Endodermal cell (in vitro differentiated cells): ENCODE measurements at regions not wholly inside any gene's neighbourhood (a gene's known extent, or its start where the extent isn't known, plus 50 kb on each side); places are given as distances from the start of the nearest gene placed in this dataset.

ENCODE experiments used
- DNase-seq: peaks from one replicate; pipeline ENCODE4 v3.0.0-alpha.2; 2017
- H3K27ac ChIP-seq: 2 replicates; pipeline ENCODE4 v1.5.1; 2013; ENCODE audit warnings: mild to moderate bottlenecking, low read depth, low read length, moderate library complexity
- H3K27me3 ChIP-seq: 2 replicates; pipeline ENCODE4 v1.6.1; 2013; ENCODE audit warnings: mild to moderate bottlenecking, low read length, moderate library complexity; ENCODE audit not compliant: insufficient read depth, control insufficient read depth, poor library complexity, severe bottlenecking
- H3K36me3 ChIP-seq: 2 replicates; pipeline ENCODE4 v1.7.0; 2013; ENCODE audit warnings: mild to moderate bottlenecking, low read length, moderate library complexity; ENCODE audit not compliant: control insufficient read depth, insufficient read depth
- H3K4me1 ChIP-seq: one replicate; pipeline ENCODE4 v1.7.0; 2013; ENCODE audit warnings: low read length; ENCODE audit not compliant: control insufficient read depth, insufficient read depth
- H3K4me3 ChIP-seq: 2 replicates; pipeline ENCODE4 v1.5.1; 2013; ENCODE audit warnings: mild to moderate bottlenecking, low read length, moderate library complexity
- H3K9ac ChIP-seq: 2 replicates; pipeline ENCODE4 v1.6.1; 2013; ENCODE audit warnings: mild to moderate bottlenecking, low read length, moderate library complexity; ENCODE audit not compliant: poor library complexity, severe bottlenecking; ENCODE audit errors: extremely low read depth
- H3K9me3 ChIP-seq: 2 replicates; pipeline ENCODE4 v1.6.1; 2013; ENCODE audit warnings: mild to moderate bottlenecking, low read length, moderate library complexity; ENCODE audit not compliant: control insufficient read depth
- H3K27ac Mint-ChIP-seq: 2 replicates; pipeline ENCODE4 v1.8.0; 2020; ENCODE audit warnings: mixed read lengths
- H3K27me3 Mint-ChIP-seq: 2 replicates; pipeline ENCODE4 v1.8.0; 2021; ENCODE audit warnings: mild to moderate bottlenecking, mixed read lengths; ENCODE audit not compliant: insufficient read depth
- H3K36me3 Mint-ChIP-seq: 2 replicates; pipeline ENCODE4 v1.8.0; 2020; ENCODE audit warnings: low read depth, mixed read lengths
- H3K4me1 Mint-ChIP-seq: 2 replicates; pipeline ENCODE4 v1.8.0; 2020; ENCODE audit warnings: mixed read lengths
- H3K4me3 Mint-ChIP-seq: 2 replicates; pipeline ENCODE4 v1.8.0; 2020; ENCODE audit warnings: mild to moderate bottlenecking, moderate library complexity, mixed read lengths
- H3K9me3 Mint-ChIP-seq: 2 replicates; pipeline ENCODE4 v1.8.0; 2020; ENCODE audit warnings: mild to moderate bottlenecking, mixed read lengths
- WGBS, 2 experiments: methylation state at CpG; one replicate each; pipeline versions ENCODE4 v1.1.5 to v1.1.7; 2013; ENCODE audit warnings: missing lambda C conversion rate in 2 of 2, mixed read lengths in 1 of 2; ENCODE audit not compliant: insufficient coverage in 1 of 2, insufficient read length in 1 of 2; 5-methylcytosine and 5-hydroxymethylcytosine counted together
- TF ChIP-seq, protein P1 (sequence below): fragments of 200-600 bp; sonication (generic); conservative IDR thresholded peaks from 2 replicates; pipeline ENCODE4 v1.5.0; 2021; ENCODE audit warnings: antibody characterized with exemption, mild to moderate bottlenecking

DNA sequence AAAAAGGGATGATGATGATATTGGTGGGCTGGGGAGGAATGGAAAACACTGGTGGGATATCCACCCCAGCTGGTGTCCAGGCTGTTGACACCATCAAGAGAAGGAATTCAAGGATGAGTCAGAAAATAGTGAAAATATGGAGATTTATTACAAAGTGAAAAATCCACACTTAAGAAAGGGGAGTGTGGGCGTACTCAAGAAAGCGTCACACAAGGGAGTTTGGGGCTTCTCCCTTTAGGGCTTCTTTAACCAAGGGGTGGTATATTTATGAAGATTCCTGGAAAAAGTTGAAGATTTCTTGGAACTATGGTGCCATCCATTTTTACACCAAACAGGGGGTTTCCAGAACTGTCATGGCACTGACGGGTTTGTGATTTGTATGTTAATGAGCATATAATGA is 63.1 kb upstream of the ARID2 start:
- no peak overlapping the region for H3K27ac ChIP-seq
- H3K4me1 Mint-ChIP-seq, result peaks cover 57% of the 10 kb centered on the region
- H3K9me3 ChIP-seq, result no peaks in the 10 kb centered on the region
- WGBS, 2 experiments, result 93 to 100% methylated on average over 1 to 3 of the region's 3 CpGs
- H3K27ac Mint-ChIP-seq, result no peak overlapping the region
- TF ChIP-seq, protein P1, sequence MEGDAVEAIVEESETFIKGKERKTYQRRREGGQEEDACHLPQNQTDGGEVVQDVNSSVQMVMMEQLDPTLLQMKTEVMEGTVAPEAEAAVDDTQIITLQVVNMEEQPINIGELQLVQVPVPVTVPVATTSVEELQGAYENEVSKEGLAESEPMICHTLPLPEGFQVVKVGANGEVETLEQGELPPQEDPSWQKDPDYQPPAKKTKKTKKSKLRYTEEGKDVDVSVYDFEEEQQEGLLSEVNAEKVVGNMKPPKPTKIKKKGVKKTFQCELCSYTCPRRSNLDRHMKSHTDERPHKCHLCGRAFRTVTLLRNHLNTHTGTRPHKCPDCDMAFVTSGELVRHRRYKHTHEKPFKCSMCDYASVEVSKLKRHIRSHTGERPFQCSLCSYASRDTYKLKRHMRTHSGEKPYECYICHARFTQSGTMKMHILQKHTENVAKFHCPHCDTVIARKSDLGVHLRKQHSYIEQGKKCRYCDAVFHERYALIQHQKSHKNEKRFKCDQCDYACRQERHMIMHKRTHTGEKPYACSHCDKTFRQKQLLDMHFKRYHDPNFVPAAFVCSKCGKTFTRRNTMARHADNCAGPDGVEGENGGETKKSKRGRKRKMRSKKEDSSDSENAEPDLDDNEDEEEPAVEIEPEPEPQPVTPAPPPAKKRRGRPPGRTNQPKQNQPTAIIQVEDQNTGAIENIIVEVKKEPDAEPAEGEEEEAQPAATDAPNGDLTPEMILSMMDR, result no peak
- H3K27me3 ChIP-seq, result peaks cover 56% of the 10 kb centered on the region
- no peaks in the 10 kb centered on the region for H3K36me3 ChIP-seq
- H3K9me3 Mint-ChIP-seq, result no peaks in the 10 kb centered on the region
- H3K36me3 Mint-ChIP-seq, result no peaks in the 10 kb centered on the region
- DNase-seq, result no peak
- no peak overlapping the region for H3K4me3 ChIP-seq
- H3K4me3 Mint-ChIP-seq, result no peak overlapping the region
- H3K9ac ChIP-seq, result no peak overlapping the region
- peaks cover 4% of the 10 kb centered on the region for H3K27me3 Mint-ChIP-seq
- H3K4me1 ChIP-seq, result peaks cover 15% of the 10 kb centered on the region

DNA sequence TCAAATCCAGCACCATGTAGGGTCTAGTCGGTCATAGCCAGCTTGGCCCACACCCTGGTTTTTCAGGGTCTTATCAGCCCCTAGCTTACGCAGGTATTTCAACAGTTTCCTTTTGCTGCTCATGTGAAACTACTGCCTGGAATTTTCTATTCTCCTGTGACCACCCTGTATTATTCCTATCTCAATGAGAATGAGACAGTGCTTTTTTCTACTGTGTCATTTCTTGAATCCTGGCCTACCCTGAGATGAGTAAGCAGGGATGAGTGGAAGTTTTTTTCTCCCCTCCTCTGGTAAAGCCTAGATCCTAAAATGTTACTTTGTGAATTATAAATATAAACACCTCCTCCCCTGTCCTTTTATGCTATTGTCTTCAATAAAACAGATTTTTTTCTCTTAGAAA is 62.7 kb upstream of the ARID2 start:
- Mint-ChIP-seq H3K9me3 (no peaks in the 10 kb centered on the region), H3K4me3 (no peak overlapping the region), H3K27me3 (peaks cover 4% of the 10 kb centered on the region), H3K27ac (no peak overlapping the region), H3K4me1 (peaks cover 57% of the 10 kb centered on the region), H3K36me3 (no peaks in the 10 kb centered on the region)
- Histone ChIP-seq H3K4me1 (peaks cover 15% of the 10 kb centered on the region), H3K36me3 (no peaks in the 10 kb centered on the region), H3K9me3 (no peaks in the 10 kb centered on the region), H3K9ac (no peak overlapping the region), H3K27ac (no peak overlapping the region), H3K27me3 (peaks cover 59% of the 10 kb centered on the region), H3K4me3 (no peak overlapping the region)
- WGBS, 2 experiments, result 80 to 87% methylated on average over 1 to 2 of the region's 2 CpGs
- TF ChIP-seq, protein P1, result no peak
- DNase-seq, result no peak

DNA sequence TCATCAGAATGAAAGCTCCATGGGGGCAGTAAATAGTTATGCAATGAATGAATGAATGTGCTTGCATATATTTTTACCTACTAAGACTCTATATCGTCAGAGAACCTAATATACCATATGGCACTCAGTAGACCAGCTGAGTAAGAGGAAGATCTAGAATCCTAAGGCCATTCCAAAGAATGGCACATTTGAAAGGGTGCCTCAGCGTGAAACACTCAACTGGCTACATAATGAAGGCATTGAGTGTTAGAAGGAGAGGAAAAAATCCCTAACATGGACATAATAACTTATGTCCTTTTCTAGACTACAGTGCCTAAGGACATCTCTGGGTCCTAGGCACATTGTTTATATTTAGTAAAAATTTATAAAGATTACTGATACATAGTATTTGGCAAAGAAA is 61.7 kb upstream of the ARID2 start:
- TF ChIP-seq, protein P1, result no peak
- no peak overlapping the region for H3K27ac Mint-ChIP-seq
- H3K27me3 ChIP-seq, result peaks cover 54% of the 10 kb centered on the region
- H3K4me1 ChIP-seq, result peaks cover 15% of the 10 kb centered on the region
- no peaks in the 10 kb centered on the region for H3K36me3 Mint-ChIP-seq
- no peak overlapping the region for H3K4me3 Mint-ChIP-seq
- no peak for DNase-seq
- H3K27ac ChIP-seq, result no peak overlapping the region
- WGBS, 2 experiments, result 86 to 90% methylated on average over 1 to 2 of the region's 2 CpGs
- no peak overlapping the region for H3K9ac ChIP-seq
- H3K4me1 Mint-ChIP-seq, result peaks cover 50% of the 10 kb centered on the region
- H3K36me3 ChIP-seq, result no peaks in the 10 kb centered on the region
- H3K9me3 Mint-ChIP-seq, result no peaks in the 10 kb centered on the region
- H3K9me3 ChIP-seq, result no peaks in the 10 kb centered on the region
- no peak overlapping the region for H3K4me3 ChIP-seq
- peaks cover 4% of the 10 kb centered on the region for H3K27me3 Mint-ChIP-seq
